Cardiac fibroblast (primary cell): ENCODE measurements at regions not wholly inside any gene's neighbourhood (a gene's known extent, or its start where the extent isn't known, plus 50 kb on each side); places are given as distances from the start of the nearest gene placed in this dataset.

Experiments used
- DNase-seq, 2 donors: peaks; one replicate each; pipeline versions ENCODE4 v3.0.0 to v3.0.0-alpha.2; 2010; ENCODE audit warnings: low read depth in 2 of 2
- H3K4me3 ChIP-seq, 2 donors: replicated peaks in 1 of 2; 1 replicate in 1 of 2; 2 replicates in 1 of 2; pipeline ENCODE4 v1.5.1; 2011; ENCODE audit warnings: low read depth in 2 of 2, low read length in 2 of 2, mild to moderate bottlenecking in 2 of 2, moderate library complexity in 1 of 2
- CTCF ChIP-seq: IDR thresholded peaks from one replicate; pipeline ENCODE4 v1.5.1; 2011; ENCODE audit warnings: low read depth, mild to moderate bottlenecking, low read length, inconsistent platforms

GRCh38 chr13:79688741-79689140 is 207.8 kb downstream of the NDFIP2 start:
- DNase-seq, result no peak
- no peak overlapping the region for H3K4me3 ChIP-seq
- TF ChIP-seq CTCF, result no peak

GRCh38 chr13:79686441-79686840 is 205.5 kb downstream of the NDFIP2 start:
- TF ChIP-seq CTCF, result no peak
- DNase-seq, result peak in 1 of 2 donors; percentile 79
- H3K4me3 ChIP-seq, result no peak overlapping the region

DNA sequence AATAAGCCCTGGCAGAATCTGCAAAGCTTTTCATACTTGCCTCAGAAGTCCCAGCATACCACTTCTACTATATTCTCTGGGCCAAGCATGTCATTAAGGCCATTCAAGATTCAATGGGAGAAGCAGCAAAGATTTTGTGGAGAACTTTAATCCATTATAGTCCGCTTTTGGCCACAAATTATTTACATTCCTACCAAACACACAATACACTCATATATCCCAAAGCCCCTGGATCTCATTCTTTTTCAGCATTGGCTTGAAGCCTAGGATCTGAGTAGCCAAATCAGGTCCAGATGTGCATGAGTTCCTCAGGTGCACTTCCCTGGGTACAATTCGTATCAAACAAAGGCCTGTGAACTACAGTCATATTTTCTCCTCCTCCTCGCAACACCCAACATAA is 203.4 kb downstream of the NDFIP2 start:
- TF ChIP-seq CTCF, result no peak
- no peak overlapping the region for H3K4me3 ChIP-seq
- no peak for DNase-seq

DNA sequence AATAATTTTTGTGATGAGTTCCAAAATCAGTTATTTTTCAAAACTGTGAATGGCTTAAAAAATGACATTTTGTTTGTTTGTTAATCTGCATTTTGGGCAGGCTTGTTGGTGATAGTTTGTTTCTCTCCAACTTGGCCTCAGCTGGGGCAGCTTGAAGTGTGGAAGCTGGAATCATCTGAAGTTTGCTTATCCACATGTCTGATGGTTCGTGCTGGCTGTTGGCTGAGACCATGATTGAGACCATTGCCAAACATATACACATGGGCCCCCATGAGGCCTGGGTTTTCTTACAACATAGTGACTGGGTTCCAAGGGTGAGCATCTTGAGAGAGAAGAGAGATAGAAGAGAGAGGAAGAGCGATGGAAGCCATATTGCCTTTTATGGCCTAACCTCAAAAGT is 201.2 kb downstream of the NDFIP2 start:
- H3K4me3 ChIP-seq, result no peak overlapping the region
- no peak for TF ChIP-seq CTCF
- DNase-seq, result no peak

DNA sequence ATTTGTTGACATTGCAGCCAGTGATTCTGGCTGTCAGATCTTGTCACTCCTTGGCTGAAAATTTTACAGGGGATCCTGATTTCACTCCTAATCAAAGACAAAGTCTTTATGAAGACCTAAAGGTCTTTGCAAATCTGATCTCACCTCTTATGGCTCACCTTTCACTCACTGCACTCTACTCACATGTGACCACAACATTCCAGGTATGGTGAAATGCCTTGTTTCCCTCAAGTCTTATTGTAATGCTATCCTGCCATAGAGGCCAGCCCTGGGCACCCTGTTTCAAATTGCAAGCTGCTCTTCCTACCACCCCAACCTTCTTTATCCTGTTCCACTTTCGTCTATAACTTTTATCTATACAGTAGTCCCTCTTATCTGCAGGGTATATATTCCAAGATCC is 200.1 kb downstream of the NDFIP2 start:
- H3K4me3 ChIP-seq, result no peak overlapping the region
- TF ChIP-seq CTCF, result no peak
- DNase-seq, result no peak

GRCh38 chr13:79680485-79680884 is 199.5 kb downstream of the NDFIP2 start:
- H3K4me3 ChIP-seq, result no peak overlapping the region
- no peak for DNase-seq
- TF ChIP-seq CTCF, result no peak

DNA sequence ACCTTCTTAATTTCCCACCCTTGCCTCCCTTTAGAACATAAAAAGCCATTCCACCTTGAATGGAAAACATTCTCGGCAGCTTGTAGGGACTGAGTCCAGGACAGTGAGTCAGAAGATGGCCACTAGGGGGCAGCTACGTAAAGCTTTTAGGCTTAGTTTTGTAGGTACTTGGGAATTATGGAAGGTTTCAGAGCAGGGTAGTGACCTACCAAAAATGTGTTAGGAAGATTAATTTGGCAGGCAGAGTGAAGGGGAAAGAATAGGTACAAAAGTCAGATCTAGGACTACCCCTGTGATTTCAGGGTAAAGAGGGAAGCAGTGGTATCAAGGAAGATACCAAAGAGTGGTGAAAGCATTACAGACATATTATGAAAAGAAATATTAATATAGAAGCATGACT is 198.4 kb downstream of the NDFIP2 start:
- no peak overlapping the region for H3K4me3 ChIP-seq
- peak; percentile 82 to 90 for DNase-seq
- TF ChIP-seq CTCF, result peak; percentile 80
